ENCODE measurements at regions not wholly inside any gene's neighbourhood (a gene's known extent, or its start where the extent isn't known, plus 50 kb on each side); places are given as distances from the start of the nearest gene placed in this dataset.
"Not testable (repeated sequence)": the region's sequence is repeated elsewhere in the genome, so short reads cannot be mapped to it uniquely, and the experiment has no call there.

GRCh38 chr14:105849933-105850626 lies 323.7 kb downstream of the TMEM121 start:
- DNase-seq = no peak

GRCh38 chr14:105850853-105851581 lies 324.6 kb downstream of the TMEM121 start:
- DNase-seq = no peak

- no peak for DNase-seq
These were observed 325.5 kb downstream of the TMEM121 start for GRCh38 chr14:105851716-105852377.

- DNase-seq = no peak
These were observed 326.1 kb downstream of the TMEM121 start for GRCh38 chr14:105852378-105853088.

GRCh38 chr14:105853089-105853906 lies 326.9 kb downstream of the TMEM121 start:
- no peak for DNase-seq

GRCh38 chr14:105853907-105854599 lies 327.7 kb downstream of the TMEM121 start:
- no peak for DNase-seq

GRCh38 chr14:105854600-105855245 lies 328.3 kb downstream of the TMEM121 start:
- no peak for DNase-seq

GRCh38 chr14:105855246-105855892 lies 329.0 kb downstream of the TMEM121 start:
- DNase-seq = no peak

- no peak for DNase-seq
These were observed 329.7 kb downstream of the TMEM121 start for GRCh38 chr14:105855893-105856675.

GRCh38 chr14:105856676-105857219 lies 330.4 kb downstream of the TMEM121 start:
- no peak for DNase-seq

GRCh38 chr14:105857220-105857825 lies 330.9 kb downstream of the TMEM121 start:
- DNase-seq = no peak

- no peak for DNase-seq
These were observed 331.7 kb downstream of the TMEM121 start for GRCh38 chr14:105857826-105858675.

GRCh38 chr14:105858676-105859025 lies 332.3 kb downstream of the TMEM121 start:
- DNase-seq = no peak

- not testable (repeated sequence) for DNase-seq
These were observed 332.8 kb downstream of the TMEM121 start for GRCh38 chr14:105859073-105859716.

GRCh38 chr14:105859717-105860614 lies 333.6 kb downstream of the TMEM121 start:
- no peak for DNase-seq
